ENCODE measurements at regions not wholly inside any gene's neighbourhood (a gene's known extent, or its start where the extent isn't known, plus 50 kb on each side); places are given as distances from the start of the nearest gene placed in this dataset.

GRCh38 chr1:229884765-229885164, 182.3 kb upstream of the GALNT2 start:
- no peak for FAIRE-seq
- no peak for DNase-seq (ENCODE audit: low spot score)

GRCh38 chr1:229885568-229886495, 181.2 kb upstream of the GALNT2 start:
- FAIRE-seq: no peak
- DNase-seq (ENCODE audit: low spot score): no peak

GRCh38 chr1:229886636-229887035, 180.4 kb upstream of the GALNT2 start:
- DNase-seq (ENCODE audit: low spot score): no peak
- no peak for FAIRE-seq

GRCh38 chr1:229887043-229887822, 179.8 kb upstream of the GALNT2 start:
- FAIRE-seq (no peak), DNase-seq (ENCODE audit: low spot score) (no peak)

GRCh38 chr1:229888157-229888556, 178.9 kb upstream of the GALNT2 start:
- FAIRE-seq (no peak), DNase-seq (ENCODE audit: low spot score) (no peak)

- FAIRE-seq: no peak
- DNase-seq (ENCODE audit: low spot score): no peak
These were observed 178.5 kb upstream of the GALNT2 start for GRCh38 chr1:229888561-229889001.

GRCh38 chr1:229889031-229889517, 178.0 kb upstream of the GALNT2 start:
- DNase-seq (ENCODE audit: low spot score): no peak
- no peak for FAIRE-seq

- no peak for DNase-seq (ENCODE audit: low spot score)
- no peak for FAIRE-seq
These were observed 175.8 kb upstream of the GALNT2 start for GRCh38 chr1:229891227-229891626.

GRCh38 chr1:229892515-229893117, 174.4 kb upstream of the GALNT2 start:
- FAIRE-seq (no peak), DNase-seq (ENCODE audit: low spot score) (no peak)

- DNase-seq (ENCODE audit: low spot score) (no peak), FAIRE-seq (no peak)
These were observed 173.1 kb upstream of the GALNT2 start for GRCh38 chr1:229893762-229894444.

GRCh38 chr1:229894532-229894931, 172.5 kb upstream of the GALNT2 start:
- FAIRE-seq: no peak

GRCh38 chr1:229895605-229896004, 171.4 kb upstream of the GALNT2 start:
- DNase-seq (ENCODE audit: low spot score) (no peak), FAIRE-seq (no peak)

More at GRCh38 chr1:229894532-229894931, 172.5 kb upstream of the GALNT2 start:
- DNase-seq (ENCODE audit: low spot score): no peak

GRCh38 chr1:229896306-229896705, 170.7 kb upstream of the GALNT2 start:
- FAIRE-seq (no peak), DNase-seq (ENCODE audit: low spot score) (no peak)

- FAIRE-seq (no peak), DNase-seq (ENCODE audit: low spot score) (no peak)
These were observed 170.2 kb upstream of the GALNT2 start for GRCh38 chr1:229896861-229897260.

- no peak for FAIRE-seq
- DNase-seq (ENCODE audit: low spot score): no peak
These were observed 169.5 kb upstream of the GALNT2 start for GRCh38 chr1:229897501-229897900.

GRCh38 chr1:229900220-229900619, 166.8 kb upstream of the GALNT2 start:
- FAIRE-seq: no peak
- DNase-seq (ENCODE audit: low spot score): no peak

- no peak for FAIRE-seq
- no peak for DNase-seq (ENCODE audit: low spot score)
These were observed 161.9 kb upstream of the GALNT2 start for GRCh38 chr1:229905031-229905545.

- DNase-seq (ENCODE audit: low spot score) (no peak), FAIRE-seq (no peak)
These were observed 161.4 kb upstream of the GALNT2 start for GRCh38 chr1:229905652-229906051.

GRCh38 chr1:229907884-229908638, 159.0 kb upstream of the GALNT2 start:
- FAIRE-seq (no peak), DNase-seq (ENCODE audit: low spot score) (no peak)

GRCh38 chr1:229908689-229909088, 158.3 kb upstream of the GALNT2 start:
- FAIRE-seq: no peak

More at GRCh38 chr1:229908689-229909088, 158.3 kb upstream of the GALNT2 start:
- no peak for DNase-seq (ENCODE audit: low spot score)
